Lower lobe of right lung (tissue), 2 donors: ENCODE measurements at regions not wholly inside any gene's neighbourhood (a gene's known extent, or its start where the extent isn't known, plus 50 kb on each side); places are given as distances from the start of the nearest gene placed in this dataset.
A peak's percentile ranks its signal among the peaks of the same experiment; 100 is the strongest.

Experiments
- ATAC-seq, 2 donors: fragments of 200-7000 bp; cut with Tn5 transposase; one replicate each; pipeline ENCODE4 v1.9.1; 2020 to 2022; ENCODE audit warnings: mild to moderate bottlenecking in 2 of 2, moderate library complexity in 2 of 2
- DNase-seq: peaks from one replicate; pipeline ENCODE4 v3.0.0-alpha.2; 2020
- H3K27ac ChIP-seq: fragments of 200-600 bp; one replicate; pipeline ENCODE4 v1.8.0; 2022
- H3K27me3 ChIP-seq: fragments of 200-600 bp; one replicate; pipeline ENCODE4 v1.8.0; 2022; ENCODE audit warnings: low read depth
- H3K36me3 ChIP-seq: fragments of 200-600 bp; one replicate; pipeline ENCODE4 v1.8.0; 2022; ENCODE audit warnings: mild to moderate bottlenecking
- H3K4me1 ChIP-seq: fragments of 200-600 bp; one replicate; pipeline ENCODE4 v1.8.0; 2022
- H3K4me3 ChIP-seq: fragments of 200-600 bp; one replicate; pipeline ENCODE4 v1.8.0; 2022; ENCODE audit warnings: mild to moderate bottlenecking
- H3K9me3 ChIP-seq: fragments of 200-600 bp; one replicate; pipeline ENCODE4 v1.8.0; 2022
- CTCF ChIP-seq: fragments of 200-600 bp; IDR thresholded peaks from one replicate; pipeline ENCODE4 v1.8.0; 2022; ENCODE audit warnings: antibody characterized with exemption, mild to moderate bottlenecking
- intact Hi-C: fragments of 100-400 bp; cut with DNase I; formaldehyde crosslinking; loops from one replicate; pipeline ENCODE4 v1.11.0; 2022
- donor health status: DM: no; HTN: yes; CAD: no; lungs with severe emphysema.

GRCh38 chr4:163991298-163991865 lies 496.9 kb downstream of the TMA16 start:
- Histone ChIP-seq H3K27me3 (no peaks in the 10 kb centered on the region), H3K4me1 (no peaks in the 10 kb centered on the region), H3K27ac (no peak overlapping the region), H3K36me3 (no peaks in the 10 kb centered on the region), H3K9me3 (no peaks in the 10 kb centered on the region), H3K4me3 (no peak overlapping the region)
- TF ChIP-seq CTCF: no peak
- intact Hi-C loops: no loop called here
- ATAC-seq (no peak), DNase-seq (no peak)

- no peak for DNase-seq
- intact Hi-C loops: no loop called here
- H3K9me3 ChIP-seq: no peaks in the 10 kb centered on the region
- no peak for ATAC-seq
- TF ChIP-seq CTCF: no peak
- no peaks in the 10 kb centered on the region for H3K27me3 ChIP-seq
- no peaks in the 10 kb centered on the region for H3K4me1 ChIP-seq
- H3K4me3 ChIP-seq: no peak overlapping the region
- no peak overlapping the region for H3K27ac ChIP-seq
- no peaks in the 10 kb centered on the region for H3K36me3 ChIP-seq
Observed at GRCh38 chr4:164009435-164009834, 514.9 kb downstream of the TMA16 start.

- Histone ChIP-seq H3K4me1 (no peaks in the 10 kb centered on the region), H3K9me3 (no peaks in the 10 kb centered on the region), H3K36me3 (no peaks in the 10 kb centered on the region), H3K27ac (no peak overlapping the region), H3K27me3 (no peaks in the 10 kb centered on the region), H3K4me3 (no peak overlapping the region)
- TF ChIP-seq CTCF: no peak
- intact Hi-C loops: no loop called here
- DNase-seq: no peak
- ATAC-seq: peak in 1 of 2 donors; percentile 41
Observed at GRCh38 chr4:164011791-164012190, 517.3 kb downstream of the TMA16 start.

- intact Hi-C loops: no loop called here
- no peaks in the 10 kb centered on the region for H3K36me3 ChIP-seq
- ATAC-seq (peak; percentile 29 to 50), DNase-seq (no peak)
- H3K9me3 ChIP-seq: no peaks in the 10 kb centered on the region
- no peak overlapping the region for H3K4me3 ChIP-seq
- no peak for TF ChIP-seq CTCF
- H3K4me1 ChIP-seq: no peaks in the 10 kb centered on the region
- no peaks in the 10 kb centered on the region for H3K27me3 ChIP-seq
- H3K27ac ChIP-seq: no peak overlapping the region
Observed at GRCh38 chr4:164012396-164013027, 518.0 kb downstream of the TMA16 start.

GRCh38 chr4:164021947-164022346 lies 527.5 kb downstream of the TMA16 start:
- TF ChIP-seq CTCF: no peak
- H3K27me3 ChIP-seq: no peaks in the 10 kb centered on the region
- H3K4me3 ChIP-seq: no peak overlapping the region
- ATAC-seq: no peak
- intact Hi-C loops: no loop called here
- H3K4me1 ChIP-seq: no peaks in the 10 kb centered on the region
- no peak overlapping the region for H3K27ac ChIP-seq
- no peaks in the 10 kb centered on the region for H3K9me3 ChIP-seq
- H3K36me3 ChIP-seq: no peaks in the 10 kb centered on the region
- DNase-seq: no peak
